ENCODE measurements at regions not wholly inside any gene's neighbourhood (a gene's known extent, or its start where the extent isn't known, plus 50 kb on each side); places are given as distances from the start of the nearest gene placed in this dataset.

DNA sequence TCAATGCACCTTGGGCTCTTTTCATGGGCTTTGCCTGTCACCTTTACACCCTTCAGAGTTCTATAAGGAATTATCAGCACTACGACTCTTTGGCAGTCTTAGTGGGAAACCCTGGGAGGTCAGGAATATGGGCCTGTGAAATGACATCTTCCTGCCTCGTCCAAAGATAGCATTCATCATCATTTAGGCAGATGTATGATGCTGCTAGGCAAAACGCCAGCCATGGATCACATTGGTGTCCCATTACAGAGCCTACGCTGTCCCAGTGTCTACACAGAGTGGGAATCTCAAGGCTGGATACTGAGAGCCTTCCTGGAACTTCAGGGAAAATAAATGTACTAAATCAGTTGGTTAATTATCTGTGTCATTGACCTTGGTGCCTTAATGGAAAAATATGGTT lies 259.4 kb upstream of the CELF2 start:
- TF ChIP-seq, protein P1, sequence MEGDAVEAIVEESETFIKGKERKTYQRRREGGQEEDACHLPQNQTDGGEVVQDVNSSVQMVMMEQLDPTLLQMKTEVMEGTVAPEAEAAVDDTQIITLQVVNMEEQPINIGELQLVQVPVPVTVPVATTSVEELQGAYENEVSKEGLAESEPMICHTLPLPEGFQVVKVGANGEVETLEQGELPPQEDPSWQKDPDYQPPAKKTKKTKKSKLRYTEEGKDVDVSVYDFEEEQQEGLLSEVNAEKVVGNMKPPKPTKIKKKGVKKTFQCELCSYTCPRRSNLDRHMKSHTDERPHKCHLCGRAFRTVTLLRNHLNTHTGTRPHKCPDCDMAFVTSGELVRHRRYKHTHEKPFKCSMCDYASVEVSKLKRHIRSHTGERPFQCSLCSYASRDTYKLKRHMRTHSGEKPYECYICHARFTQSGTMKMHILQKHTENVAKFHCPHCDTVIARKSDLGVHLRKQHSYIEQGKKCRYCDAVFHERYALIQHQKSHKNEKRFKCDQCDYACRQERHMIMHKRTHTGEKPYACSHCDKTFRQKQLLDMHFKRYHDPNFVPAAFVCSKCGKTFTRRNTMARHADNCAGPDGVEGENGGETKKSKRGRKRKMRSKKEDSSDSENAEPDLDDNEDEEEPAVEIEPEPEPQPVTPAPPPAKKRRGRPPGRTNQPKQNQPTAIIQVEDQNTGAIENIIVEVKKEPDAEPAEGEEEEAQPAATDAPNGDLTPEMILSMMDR (IDR thresholded peaks at IDR 0.05) = no peak
- TF ChIP-seq EZH2 (IDR thresholded peaks at IDR 0.05) (no peak), EZH2phosphoT487 (IDR thresholded peaks at IDR 0.05) (no peak)

Data from neural progenitor cell (in vitro differentiated cells).